Activated B cell treated with CpG ODN at 0.5 μM for 24 hours (primary cell): ENCODE measurements at regions not wholly inside any gene's neighbourhood (a gene's known extent, or its start where the extent isn't known, plus 50 kb on each side); places are given as distances from the start of the nearest gene placed in this dataset.

Source experiments
- ATAC-seq: fragments of 200-7000 bp; cut with Tn5 transposase; one replicate; pipeline ENCODE4 v1.10.0; 2021; ENCODE audit warnings: low read depth, mild to moderate bottlenecking, moderate library complexity
- CTCF ChIA-PET: fragments of 350-600 bp; sonication (Branson Sonifier 250); formaldehyde crosslinking; loops from one replicate; lab custom pipeline; 2021; ENCODE audit warnings: antibody characterized with exemption; lab: Charles Lee
- POLR2A ChIA-PET: fragments of 350-600 bp; sonication (Branson Sonifier 250); formaldehyde crosslinking; loops from one replicate; lab custom pipeline; 2021; ENCODE audit warnings: antibody characterized with exemption; lab: Charles Lee
- DNase-seq: peaks from one replicate; pipeline ENCODE4 v3.0.0; 2022
- H3K27ac Mint-ChIP-seq: one replicate; pipeline ENCODE4 v1.8.0; 2020; ENCODE audit warnings: mixed read lengths
- H3K27me3 Mint-ChIP-seq: one replicate; pipeline ENCODE4 v1.8.0; 2021; ENCODE audit warnings: mixed read lengths
- H3K36me3 Mint-ChIP-seq: one replicate; pipeline ENCODE4 v1.8.0; 2021; ENCODE audit warnings: low read depth, mixed read lengths
- H3K4me1 Mint-ChIP-seq: one replicate; pipeline ENCODE4 v1.8.0; 2021; ENCODE audit warnings: mixed read lengths
- H3K4me3 Mint-ChIP-seq: one replicate; pipeline ENCODE4 v1.8.0; 2020; ENCODE audit warnings: mild to moderate bottlenecking, mixed read lengths
- H3K9me3 Mint-ChIP-seq: one replicate; pipeline ENCODE4 v1.8.0; 2020; ENCODE audit warnings: mixed read lengths
- CTCF ChIP-seq: fragments of 200-600 bp; IDR thresholded peaks from one replicate; pipeline ENCODE4 v1.8.0; 2022; ENCODE audit warnings: antibody characterized with exemption, mild to moderate bottlenecking
- intact Hi-C: fragments of 100-400 bp; cut with micrococcal nuclease; formaldehyde crosslinking; loops from one replicate; pipeline ENCODE4 v1.15.1; 2024

GRCh38 chr5:121503111-121503840 lies 348.4 kb upstream of the FTMT start:
- ChIA-PET POLR2A (no interaction called here), CTCF (no interaction called here)
- Mint-ChIP-seq H3K36me3 (no peaks in the 10 kb centered on the region), H3K4me1 (no peaks in the 10 kb centered on the region), H3K27me3 (no peaks in the 10 kb centered on the region), H3K27ac (no peak overlapping the region), H3K4me3 (no peak overlapping the region), H3K9me3 (no peaks in the 10 kb centered on the region)
- intact Hi-C loops, result no loop called here
- no peak for DNase-seq
- TF ChIP-seq CTCF, result no peak
- ATAC-seq, result no peak

GRCh38 chr5:121516997-121517396 lies 334.7 kb upstream of the FTMT start:
- no peaks in the 10 kb centered on the region for H3K4me1 Mint-ChIP-seq
- TF ChIP-seq CTCF, result no peak
- no peak overlapping the region for H3K4me3 Mint-ChIP-seq
- POLR2A ChIA-PET, result no interaction called here
- ATAC-seq (no peak), DNase-seq (no peak)
- CTCF ChIA-PET, result no interaction called here
- H3K9me3 Mint-ChIP-seq, result peaks cover 2% of the 10 kb centered on the region
- no peak overlapping the region for H3K27ac Mint-ChIP-seq
- no peaks in the 10 kb centered on the region for H3K36me3 Mint-ChIP-seq
- H3K27me3 Mint-ChIP-seq, result no peaks in the 10 kb centered on the region
- intact Hi-C loops, result no loop called here

- Mint-ChIP-seq H3K27me3 (no peaks in the 10 kb centered on the region), H3K27ac (no peak overlapping the region), H3K4me3 (no peak overlapping the region), H3K4me1 (no peaks in the 10 kb centered on the region), H3K36me3 (no peaks in the 10 kb centered on the region), H3K9me3 (peaks cover 3% of the 10 kb centered on the region)
- intact Hi-C loops, result no loop called here
- ATAC-seq (no peak), DNase-seq (no peak)
- POLR2A ChIA-PET, result no interaction called here
- CTCF ChIA-PET, result no interaction called here
- no peak for TF ChIP-seq CTCF
These were observed 326.0 kb upstream of the FTMT start for GRCh38 chr5:121525706-121526105.

GRCh38 chr5:121526908-121527307 lies 324.8 kb upstream of the FTMT start:
- TF ChIP-seq CTCF, result no peak
- peaks cover 3% of the 10 kb centered on the region for H3K9me3 Mint-ChIP-seq
- H3K36me3 Mint-ChIP-seq, result no peaks in the 10 kb centered on the region
- no peaks in the 10 kb centered on the region for H3K27me3 Mint-ChIP-seq
- intact Hi-C loops, result no loop called here
- ChIA-PET CTCF (no interaction called here), POLR2A (no interaction called here)
- H3K4me3 Mint-ChIP-seq, result no peak overlapping the region
- H3K27ac Mint-ChIP-seq, result no peak overlapping the region
- no peaks in the 10 kb centered on the region for H3K4me1 Mint-ChIP-seq
- DNase-seq (no peak), ATAC-seq (no peak)

- ChIA-PET CTCF (no interaction called here), POLR2A (no interaction called here)
- Mint-ChIP-seq H3K4me1 (no peaks in the 10 kb centered on the region), H3K9me3 (no peaks in the 10 kb centered on the region), H3K27ac (no peak overlapping the region), H3K4me3 (no peak overlapping the region), H3K36me3 (no peaks in the 10 kb centered on the region), H3K27me3 (no peaks in the 10 kb centered on the region)
- DNase-seq (no peak), ATAC-seq (no peak)
- TF ChIP-seq CTCF, result no peak
- intact Hi-C loops, result no loop called here
These were observed 317.9 kb upstream of the FTMT start for GRCh38 chr5:121533814-121534213.
